ENCODE measurements at regions not wholly inside any gene's neighbourhood (a gene's known extent, or its start where the extent isn't known, plus 50 kb on each side); places are given as distances from the start of the nearest gene placed in this dataset.

DNA sequence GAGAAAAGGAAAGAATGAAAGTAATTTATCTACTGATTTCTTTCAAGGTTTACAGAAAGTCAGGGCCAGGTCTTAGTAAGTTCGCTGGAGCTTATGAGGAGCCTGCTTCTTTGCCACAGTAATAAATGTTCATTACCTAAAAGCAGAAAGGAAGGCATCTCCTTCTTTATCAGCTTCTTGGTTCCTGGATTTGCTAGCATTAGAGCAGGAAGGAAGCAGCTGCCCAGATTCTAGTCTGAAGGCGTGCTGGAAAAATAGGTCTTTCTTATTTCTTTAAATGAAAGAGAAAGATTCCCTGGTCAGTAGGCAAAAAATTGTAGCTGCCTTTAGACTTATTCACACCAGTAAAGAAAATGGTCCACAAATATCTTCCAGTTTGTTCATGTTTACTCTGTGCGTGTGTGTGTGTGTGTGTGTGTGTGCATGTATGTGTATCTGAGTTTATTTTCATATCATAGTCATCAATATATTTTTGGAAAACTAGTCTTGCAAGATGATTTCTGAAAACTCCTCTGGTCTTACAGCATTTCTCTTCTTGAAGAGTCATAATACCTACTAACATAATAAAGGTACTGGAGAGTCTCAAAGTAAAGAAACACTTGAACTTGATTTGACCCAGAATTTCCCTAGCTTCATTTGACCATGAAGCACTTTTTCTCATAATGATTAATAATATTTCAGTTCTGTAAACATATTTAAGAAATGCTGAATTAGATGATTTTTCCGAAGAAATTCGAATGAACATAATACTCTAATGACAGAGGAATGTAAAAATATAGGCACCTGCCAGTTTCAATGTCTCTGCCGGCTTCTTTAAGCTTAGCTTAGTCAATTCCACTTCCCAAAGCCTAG is 255.3 kb upstream of the ZPLD1 start:
- TF ChIP-seq MAX (IDR thresholded peaks at IDR 0.05; ENCODE audit: low read depth) (no peak), RAD21 (IDR thresholded peaks at IDR 0.05; ENCODE audit: low read length) (no peak)
